ENCODE measurements at regions not wholly inside any gene's neighbourhood (a gene's known extent, or its start where the extent isn't known, plus 50 kb on each side); places are given as distances from the start of the nearest gene placed in this dataset.
A peak's percentile ranks its signal among the peaks of the same experiment; 100 is the strongest.

GRCh38 chr11:27916541-27917100 is 191.3 kb downstream of the KIF18A start:
- peak overlapping the region; percentile 21 for H3K4me2 ChIP-seq (ENCODE audit: control insufficient read depth, insufficient read depth)
- DNase-seq (ENCODE audit: low read depth, low spot score) (peak; percentile 89), FAIRE-seq (no peak), ATAC-seq (peak; percentile 92)
- ChIA-PET POLR2A (interaction anchor here (1.1 to 1.5 kb wide), 2 partner anchors 79 to 191 kb away, joined by 3 to 4 read pairs; partner anchors contain the start of genes KIF18A and METTL15), SMC1A (ENCODE audit: uncharacterized antibody, unreplicated experiment) (interaction anchor here (1.0 to 2.8 kb wide), 13 partner anchors 9 to 200 kb away, joined by 3 to 16 read pairs (median 5); no protein-coding TSS in a partner anchor), CTCF (interaction anchor here (1.1 to 1.5 kb wide), 3 partner anchors 20 to 77 kb away, joined by 3 to 4 read pairs (median 3); no protein-coding TSS in a partner anchor), RAD21 (ENCODE audit: unreplicated experiment) (interaction anchor here (1.0 to 3.4 kb wide), 7 partner anchors 10 to 191 kb away, joined by 3 to 15 read pairs (median 7); partner anchors contain the start of genes KIF18A and METTL15)
- WGBS (ENCODE audit: insufficient coverage, insufficient replicate concordance, low lambda C conversion rate, missing lambda C conversion rate), result under 1% methylated on average over 6 of the region's 6 CpGs
- H4K20me1 ChIP-seq (ENCODE audit: control insufficient read depth, insufficient read depth), result no peaks in the 10 kb centered on the region
- in situ Hi-C loops (cut with MboI), result no loop called here
- H3K4me1 ChIP-seq (ENCODE audit: control insufficient read depth, insufficient read depth, low read length), result peaks cover 9% of the 10 kb centered on the region; the same call in 1 of the 2 replicates
- no TSS peak for BruUV-seq (replicated peaks)
- H3K27ac ChIP-seq (ENCODE audit: control insufficient read depth, insufficient read depth), result peak overlapping the region; percentile 22
- H3K27me3 ChIP-seq (replicated peaks in 1 of 2; ENCODE audit: control insufficient read depth in 2 of 2, insufficient read depth in 2 of 2, low read length in 1 of 2), result no peaks in the 10 kb centered on the region
- intact Hi-C loops (cut with micrococcal nuclease; ENCODE audit: unreplicated experiment), result loop anchor here (1.0 to 5.0 kb wide), 4 partner anchors 33 to 214 kb away; partner anchors contain the start of genes BDNF, KIF18A and METTL15
- no peaks in the 10 kb centered on the region for H3K79me2 ChIP-seq (ENCODE audit: control insufficient read depth, insufficient read depth, low read length)
- no peak overlapping the region for H3K9ac ChIP-seq (ENCODE audit: control insufficient read depth, insufficient read depth, low read length)
- no peaks in the 10 kb centered on the region for H3K36me3 ChIP-seq (ENCODE audit: control insufficient read depth in 2 of 2, insufficient read depth in 2 of 2, low read length in 1 of 2)
- H2AFZ ChIP-seq (ENCODE audit: control insufficient read depth, low read depth, low read length), result no peak overlapping the region
- no peak overlapping the region for H3K4me3 ChIP-seq
- no peaks in the 10 kb centered on the region; the same call in 2 of the 3 replicates for H3K9me3 ChIP-seq (replicated peaks; ENCODE audit: control insufficient read depth, insufficient read depth, low read length)
- TF ChIP-seq EP300 (IDR thresholded peaks at IDR 0.05; ENCODE audit: borderline replicate concordance in 1 of 2, control insufficient read depth in 1 of 2, low read depth in 2 of 2, low read length in 2 of 2), result peak; percentile 78 to 87; a peak in 3 of 4 replicates
- no peak for TF ChIP-seq SMAD5 (IDR thresholded peaks at IDR 0.05; ENCODE audit: low read depth)
- TF ChIP-seq CREB1 (IDR thresholded peaks at IDR 0.05; ENCODE audit: low read depth), result peak; percentile 45; the same call in 1 of the 2 replicates
- no peak for TF ChIP-seq HDGF (IDR thresholded peaks at IDR 0.05)
- no peak for TF ChIP-seq EGR1 (IDR thresholded peaks at IDR 0.05; ENCODE audit: borderline replicate concordance in 1 of 2, low read depth in 2 of 2, low read length in 2 of 2)
- TF ChIP-seq TCF12 (IDR thresholded peaks at IDR 0.05; ENCODE audit: low read depth, low read length), result peak; percentile 82
- TF ChIP-seq, protein P1, sequence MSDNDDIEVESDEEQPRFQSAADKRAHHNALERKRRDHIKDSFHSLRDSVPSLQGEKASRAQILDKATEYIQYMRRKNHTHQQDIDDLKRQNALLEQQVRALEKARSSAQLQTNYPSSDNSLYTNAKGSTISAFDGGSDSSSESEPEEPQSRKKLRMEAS (IDR thresholded peaks at IDR 0.05; ENCODE audit: low read depth, low read length), result no peak
- TF ChIP-seq SPI1 (IDR thresholded peaks at IDR 0.05; ENCODE audit: borderline replicate concordance, insufficient read depth, low read depth, low read length), result no peak
- TF ChIP-seq KAT2A (conservative IDR thresholded peaks at IDR 0.05; ENCODE audit: control insufficient read depth, low read depth, low read length), result no peak
- peak; percentile 49 for TF ChIP-seq CUX1 (IDR thresholded peaks at IDR 0.05; ENCODE audit: insufficient replicate concordance, low read depth, low read length)
- TF ChIP-seq BMI1 (IDR thresholded peaks at IDR 0.05; ENCODE audit: borderline replicate concordance), result 0 out of 2 replicates have a peak, but pooled peaks have one; percentile 12
- no peak for TF ChIP-seq E2F4 (IDR thresholded peaks at IDR 0.05; ENCODE audit: low read depth, low read length)
- TF ChIP-seq NBN (IDR thresholded peaks at IDR 0.05), result no peak
- peak; percentile 62 to 75 for TF ChIP-seq IKZF2 (IDR thresholded peaks at IDR 0.05)
- no peak for TF ChIP-seq ZNF207 (IDR thresholded peaks at IDR 0.05; ENCODE audit: borderline replicate concordance)
- TF ChIP-seq SIN3A (IDR thresholded peaks at IDR 0.05; ENCODE audit: low read depth, low read length), result no peak
- TF ChIP-seq SREBF2 (IDR thresholded peaks at IDR 0.05; ENCODE audit: low read length), result no peak
- no peak for TF ChIP-seq FOXK2 (IDR thresholded peaks at IDR 0.05)
- no peak for TF ChIP-seq ZZZ3 (IDR thresholded peaks at IDR 0.05; ENCODE audit: control insufficient read depth, insufficient read length, low read depth)
